GM20431 (cell line): ENCODE measurements at regions not wholly inside any gene's neighbourhood (a gene's known extent, or its start where the extent isn't known, plus 50 kb on each side); places are given as distances from the start of the nearest gene placed in this dataset.

Experiments
- in situ Hi-C: fragments of 300-500 bp; cut with MseI, MboI; formaldehyde crosslinking; loops from one replicate; pipeline ENCODE4 v1.15.0; 2020; ENCODE audit warnings: low sequenced_read_pairs; ENCODE audit not compliant: unreplicated experiment

DNA sequence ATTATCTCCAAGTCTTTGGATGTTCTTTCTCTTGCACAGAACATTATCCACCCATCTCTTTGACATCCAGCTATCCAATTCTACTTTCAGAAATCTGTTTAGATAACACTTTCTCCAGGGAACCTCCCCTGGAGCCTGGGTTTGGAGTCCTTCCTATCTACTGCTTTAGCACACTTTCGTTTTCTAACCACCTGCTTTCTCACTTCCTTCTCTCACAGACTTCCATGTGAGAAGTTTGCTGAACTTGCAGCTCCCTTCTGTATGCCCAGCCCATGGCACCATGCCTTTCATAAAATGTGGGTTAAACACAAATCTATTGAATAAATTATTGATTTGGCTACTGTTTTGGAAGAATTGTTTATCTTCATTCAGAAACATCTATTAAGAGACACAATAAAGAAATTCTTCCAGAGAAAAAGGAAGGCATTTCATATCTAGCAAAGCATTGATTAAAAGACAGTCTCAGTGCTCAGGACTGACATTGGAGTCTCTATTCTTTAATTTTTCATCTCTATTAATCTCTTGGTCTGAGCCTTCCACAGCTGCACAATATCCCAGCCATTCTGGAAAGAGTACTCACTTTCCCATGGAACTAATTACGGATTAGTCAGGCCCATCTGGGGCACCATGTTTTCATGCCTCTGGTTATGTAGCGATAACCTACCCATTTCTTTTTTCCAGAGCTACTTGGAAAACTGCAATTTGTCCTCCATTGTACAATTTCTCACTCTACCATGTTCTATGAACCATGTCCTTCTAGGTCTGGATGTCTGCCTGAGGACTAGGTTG is 1077.3 kb downstream of the SORCS3 start:
- in situ Hi-C loops: no loop called here

DNA sequence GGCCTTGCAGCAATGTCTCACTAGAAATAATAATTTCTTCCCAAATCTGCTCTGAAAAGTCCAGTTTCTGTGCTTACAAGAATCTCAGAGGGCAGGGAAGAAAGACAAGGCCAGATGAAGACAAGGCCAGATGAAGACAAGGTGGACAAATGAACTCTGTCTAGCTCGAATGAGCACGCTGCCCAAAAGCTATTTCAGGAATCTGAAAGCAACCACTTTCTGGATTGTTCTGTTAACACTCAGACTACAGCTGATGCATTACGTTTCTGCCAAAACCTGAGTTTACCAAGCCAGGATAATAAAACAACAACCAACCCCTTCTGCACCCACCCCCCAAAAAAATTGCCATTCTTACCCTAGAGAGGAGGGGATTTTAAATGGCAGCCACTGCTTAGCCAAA is 1073.6 kb downstream of the SORCS3 start:
- in situ Hi-C loops: no loop called here

DNA sequence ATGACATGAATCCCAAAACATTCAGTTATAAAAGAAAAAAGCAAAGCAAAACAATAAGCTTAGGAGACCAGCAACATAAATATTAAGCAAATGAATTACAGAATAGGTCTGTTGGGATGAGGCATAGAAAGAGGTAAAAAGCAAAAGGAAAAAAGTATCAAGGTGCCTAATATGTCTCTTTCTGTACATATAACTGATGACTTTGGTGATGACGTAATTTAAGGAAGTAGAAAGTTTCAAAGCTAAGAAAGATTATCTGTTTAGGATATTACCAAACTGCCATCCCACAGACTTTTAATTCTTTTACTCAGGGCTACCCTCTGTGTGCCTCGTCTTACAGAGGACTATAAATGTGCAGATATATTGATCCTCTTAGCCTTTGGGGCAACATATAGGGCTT is 1066.5 kb downstream of the SORCS3 start:
- in situ Hi-C loops: no loop called here

DNA sequence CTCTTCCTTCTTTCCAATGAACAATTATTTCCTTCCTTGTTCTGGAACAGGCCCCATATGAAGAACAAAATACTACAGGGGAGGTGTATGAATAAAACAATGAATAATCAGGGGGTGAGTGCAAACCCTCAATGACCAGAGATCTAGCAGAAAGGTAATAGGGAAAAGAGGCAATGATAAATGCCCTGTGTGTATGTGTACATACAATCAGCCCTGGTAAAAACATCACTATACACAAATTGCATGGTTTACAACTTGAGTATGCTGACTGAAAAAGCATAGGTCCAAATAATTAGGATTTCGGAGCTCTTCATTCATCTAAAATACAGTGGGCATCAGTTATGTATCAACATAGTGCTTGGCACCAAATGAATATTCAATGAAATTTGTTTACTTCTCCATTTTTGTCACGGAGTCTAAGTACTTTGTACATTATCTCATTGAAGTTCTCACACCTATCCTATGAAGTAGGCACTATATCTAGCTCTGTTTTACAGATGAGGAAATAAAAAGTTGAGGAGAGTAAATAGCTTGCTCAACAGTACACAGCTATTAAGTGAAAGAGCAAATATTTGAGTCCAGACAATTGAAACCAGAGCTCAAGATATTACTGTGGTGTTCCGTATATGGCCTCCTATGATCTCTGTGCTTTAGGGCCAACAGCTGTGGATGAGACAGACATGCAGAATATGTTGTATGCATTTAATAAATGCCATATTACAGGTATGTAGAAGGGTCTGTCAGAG is 1065.4 kb downstream of the SORCS3 start:
- in situ Hi-C loops: no loop called here

DNA sequence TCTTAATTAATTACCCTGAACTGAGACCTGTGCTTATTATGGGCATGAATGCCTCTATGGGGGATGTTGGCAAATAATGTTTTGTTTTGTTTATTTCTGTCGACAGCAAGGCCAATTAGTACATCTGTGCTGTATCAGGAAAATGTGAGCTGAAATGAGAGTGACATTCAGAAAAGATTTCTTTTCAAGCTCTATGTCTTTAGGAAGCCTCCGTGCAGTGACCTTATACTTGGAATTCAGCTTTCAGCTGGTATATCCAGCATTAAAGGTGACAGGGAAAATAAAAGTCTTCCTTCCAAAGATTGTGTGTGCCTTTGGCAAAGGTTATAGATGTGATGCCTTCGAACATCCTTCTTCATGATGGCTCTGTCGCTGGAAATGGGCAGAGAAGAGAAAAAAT is 1061.1 kb downstream of the SORCS3 start:
- in situ Hi-C loops: no loop called here

DNA sequence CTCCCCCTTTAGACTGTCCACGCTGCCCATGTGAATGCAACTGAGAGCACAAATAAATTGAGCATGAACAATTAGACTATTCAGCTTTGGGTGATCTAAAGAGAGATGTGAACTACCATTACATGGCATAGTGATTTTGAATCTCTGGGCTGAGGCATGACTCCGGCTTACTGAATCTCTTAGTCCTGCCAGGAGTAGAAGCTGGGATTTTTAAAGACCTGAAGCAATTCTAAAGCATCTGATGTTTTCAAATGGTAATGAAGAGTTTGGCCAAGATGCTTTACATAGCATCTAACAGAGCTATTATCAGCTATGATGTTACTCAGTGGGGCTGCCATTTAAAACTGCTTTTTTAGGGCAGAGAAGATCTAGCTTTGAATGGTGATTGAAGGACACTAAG is 1059.1 kb downstream of the SORCS3 start:
- in situ Hi-C loops: no loop called here

DNA sequence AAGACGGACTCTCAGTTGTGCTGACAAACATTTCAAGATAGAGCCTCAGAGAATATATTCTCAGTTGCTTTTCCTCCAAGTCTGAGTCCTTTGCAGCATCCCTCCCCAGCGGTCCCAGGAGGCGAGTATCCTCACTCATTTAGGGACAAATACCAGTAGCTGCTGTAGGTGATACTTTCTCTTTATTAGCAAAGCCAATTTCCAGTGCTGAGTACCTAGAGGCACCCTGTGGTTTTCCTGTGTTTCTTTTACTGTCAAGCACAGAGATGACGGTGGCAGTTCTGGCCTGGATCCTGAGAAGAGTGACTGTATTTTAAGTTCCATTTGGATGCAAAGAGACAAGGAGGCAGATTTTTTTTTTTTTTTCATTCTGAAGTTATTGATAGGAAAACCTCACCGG is 1058.4 kb downstream of the SORCS3 start:
- in situ Hi-C loops: no loop called here

DNA sequence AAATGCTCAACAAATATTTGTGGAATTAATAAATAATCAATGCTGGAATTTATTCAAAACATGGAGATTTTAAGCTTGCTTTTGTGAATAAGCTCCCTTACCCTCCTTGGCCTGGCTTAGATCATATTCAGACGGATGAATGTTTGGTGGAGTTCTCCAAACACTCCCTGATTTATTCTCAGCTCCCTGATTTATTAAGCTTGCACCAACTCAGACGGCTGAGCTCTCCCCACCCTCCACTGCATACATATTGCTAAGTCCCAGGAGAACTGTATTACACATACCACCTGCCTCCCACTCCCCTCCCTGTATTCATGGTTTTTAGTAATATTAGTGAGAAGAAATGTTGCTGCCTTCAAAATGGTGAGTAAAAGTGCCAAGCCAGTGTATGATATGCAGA is 1057.5 kb downstream of the SORCS3 start:
- in situ Hi-C loops: no loop called here

DNA sequence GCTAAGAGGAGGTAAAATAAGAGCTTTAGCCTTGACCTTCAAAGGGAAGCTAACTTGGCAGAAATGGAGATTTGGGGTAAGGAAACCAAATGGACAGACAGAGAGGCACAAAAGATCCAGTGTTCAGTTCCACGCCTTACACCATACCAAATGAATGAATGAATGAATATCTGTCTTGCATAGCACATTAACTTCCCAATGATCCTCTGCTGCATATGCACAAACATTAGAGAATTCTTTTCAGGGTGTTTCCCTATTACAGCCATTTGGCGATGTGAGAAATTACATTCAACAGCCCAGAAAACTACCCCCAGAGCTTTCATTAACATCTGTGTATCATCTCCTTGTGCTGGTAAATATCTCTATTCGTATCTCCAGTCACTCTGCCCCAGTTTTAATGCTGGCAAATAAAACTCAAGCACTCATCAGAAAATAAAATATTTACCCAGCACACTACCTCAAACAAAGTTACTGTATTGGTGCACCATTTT is 1056.2 kb downstream of the SORCS3 start:
- in situ Hi-C loops: no loop called here

DNA sequence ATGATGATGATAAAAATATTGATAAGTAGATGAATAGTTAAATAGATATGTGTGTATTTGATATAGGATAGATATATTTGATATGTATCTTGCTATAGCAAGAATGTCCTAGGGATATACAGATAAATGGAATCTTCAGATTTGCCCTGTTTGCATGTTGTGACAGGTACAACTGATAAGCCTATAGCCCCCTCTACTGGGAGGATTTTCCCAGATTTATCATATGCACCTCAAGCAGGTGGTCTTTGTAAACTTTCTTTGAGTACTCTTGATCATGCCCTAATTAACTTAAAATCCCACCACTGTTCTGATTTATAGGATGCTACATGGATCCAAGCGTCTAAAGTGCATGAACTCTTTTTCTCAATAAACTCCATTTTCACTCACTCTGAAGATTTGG is 1050.7 kb downstream of the SORCS3 start:
- in situ Hi-C loops: no loop called here

DNA sequence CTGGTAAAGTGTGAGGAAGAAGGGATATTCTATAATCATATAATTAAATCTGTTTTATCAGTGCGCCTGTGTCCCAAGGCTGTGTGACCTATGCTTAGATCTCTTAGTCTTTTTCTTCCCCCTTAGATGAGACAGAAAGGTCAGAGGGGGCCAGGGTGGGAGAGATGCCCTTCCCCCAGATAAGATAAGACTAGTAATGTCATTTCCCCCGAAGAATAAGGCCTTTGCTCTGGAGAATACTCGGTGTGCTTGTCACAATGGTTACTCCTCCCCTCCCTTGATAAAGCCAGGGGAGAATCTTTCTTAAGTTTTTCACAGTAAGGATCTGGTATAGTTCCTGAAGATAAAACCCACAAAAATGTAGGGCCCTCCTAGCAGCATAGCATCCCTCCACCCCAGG is 1041.8 kb downstream of the SORCS3 start:
- in situ Hi-C loops: no loop called here

DNA sequence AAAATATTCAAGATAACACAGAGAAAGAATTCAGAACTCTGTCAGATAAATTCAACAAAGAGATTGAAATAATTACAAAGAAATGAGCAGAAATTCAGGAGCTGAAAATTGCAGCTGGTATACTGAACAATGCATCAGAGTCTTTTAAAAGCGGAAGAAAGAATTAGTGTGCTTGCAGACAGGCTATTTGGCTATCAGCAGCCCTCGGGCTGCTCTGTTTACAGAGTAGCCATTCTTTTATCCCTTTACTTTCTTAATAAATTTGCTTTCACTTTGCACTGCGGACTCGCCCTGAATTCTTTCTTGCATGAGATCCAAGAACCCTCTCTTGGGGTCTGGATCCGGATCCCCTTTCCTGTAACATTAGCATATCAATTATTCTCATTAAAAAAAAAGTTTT is 1040.0 kb downstream of the SORCS3 start:
- in situ Hi-C loops: no loop called here

DNA sequence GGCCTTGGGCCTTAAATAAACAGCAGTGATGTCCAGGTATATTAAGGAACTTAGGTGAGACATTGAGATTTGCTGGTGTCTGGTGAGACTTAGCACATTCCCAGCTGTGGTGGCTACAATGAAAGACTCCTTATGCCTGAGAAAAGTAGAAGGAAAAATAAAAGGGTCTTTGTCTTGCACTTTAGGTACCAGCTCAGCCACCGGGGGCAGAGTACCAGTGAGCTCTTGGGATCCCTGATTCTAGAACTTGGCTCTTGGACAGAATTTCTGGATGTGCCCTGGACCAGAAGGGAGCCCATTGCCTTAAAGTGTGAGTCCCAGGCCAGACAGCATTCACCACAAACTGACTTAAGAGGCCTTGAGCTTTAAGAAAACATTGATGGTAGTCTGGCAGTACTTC is 1038.7 kb downstream of the SORCS3 start:
- in situ Hi-C loops: no loop called here

DNA sequence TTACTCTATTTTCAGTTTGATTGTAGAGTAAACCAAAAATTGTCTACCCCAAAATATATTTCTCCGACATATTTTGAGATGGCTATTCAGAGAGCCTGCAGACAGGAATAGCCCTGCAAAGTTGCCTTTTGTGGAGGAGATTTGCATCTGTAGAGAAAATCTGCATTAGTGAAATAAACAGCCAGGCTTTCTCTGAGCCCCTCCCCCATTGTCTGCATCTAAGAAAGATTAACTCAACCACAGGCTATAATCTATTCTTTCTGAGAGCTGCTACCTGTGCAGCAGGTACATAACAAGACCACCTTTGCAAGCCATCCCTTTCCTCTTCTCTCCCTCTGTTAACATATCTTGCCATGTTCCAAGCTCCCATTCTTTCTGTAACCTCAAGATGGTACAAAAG is 1034.2 kb downstream of the SORCS3 start:
- in situ Hi-C loops: no loop called here

DNA sequence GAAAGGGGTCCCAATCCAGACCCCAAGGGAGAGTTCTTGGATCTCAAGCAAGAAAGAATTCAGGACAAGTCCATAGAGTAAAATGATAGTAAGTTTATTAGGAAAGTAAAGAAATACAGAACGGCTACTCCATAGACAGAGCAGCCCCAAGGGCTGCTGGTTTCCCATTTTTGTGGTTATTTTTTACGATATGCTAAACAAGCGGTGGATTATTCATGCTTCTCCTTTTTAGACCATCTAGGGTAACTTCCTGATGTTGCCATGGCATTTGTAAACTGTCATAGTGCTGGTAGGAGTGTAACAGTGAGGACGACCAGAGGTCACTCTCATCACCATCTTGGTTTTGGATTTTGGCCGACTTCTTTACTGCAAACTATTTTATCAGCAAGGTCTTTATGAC is 1033.4 kb downstream of the SORCS3 start:
- in situ Hi-C loops: no loop called here

DNA sequence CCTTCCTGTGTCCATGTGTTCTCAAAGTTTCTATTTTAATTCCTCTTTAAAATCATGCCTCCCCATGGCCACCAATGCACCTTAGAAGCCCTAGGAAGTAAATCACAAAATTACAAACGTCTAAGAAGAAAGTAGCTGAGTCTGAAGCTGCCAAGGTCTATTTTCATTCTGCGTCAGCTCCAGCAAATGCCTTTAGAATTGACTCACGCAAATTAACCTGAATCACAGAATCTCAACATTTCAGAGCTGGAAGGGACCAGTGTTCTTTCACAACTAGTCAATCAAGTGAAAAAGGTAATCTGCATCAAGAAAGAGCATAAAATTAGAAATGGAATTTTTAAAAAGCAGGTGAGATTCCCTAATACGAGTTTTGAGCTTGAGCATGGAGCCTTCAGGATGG is 1017.6 kb downstream of the SORCS3 start:
- in situ Hi-C loops: no loop called here

DNA sequence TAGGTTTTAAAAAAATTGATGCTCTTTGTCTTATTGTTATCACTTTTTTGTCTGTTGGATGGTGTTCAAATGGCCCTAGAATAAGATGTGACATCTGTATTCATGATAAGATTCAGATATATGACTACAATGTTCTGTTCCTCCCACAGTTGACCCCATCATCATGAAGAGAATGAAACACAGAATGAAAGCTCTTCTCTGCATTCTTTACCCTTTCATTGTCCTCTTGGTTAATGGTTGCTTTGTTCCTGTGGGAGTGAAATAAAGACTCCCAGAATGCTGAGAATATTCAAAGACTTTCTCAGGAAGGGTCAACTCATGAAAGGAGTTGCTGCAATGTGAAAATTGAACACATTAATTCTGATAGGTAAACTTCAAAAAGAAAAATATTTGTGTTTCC is 1015.8 kb downstream of the SORCS3 start:
- in situ Hi-C loops: no loop called here

DNA sequence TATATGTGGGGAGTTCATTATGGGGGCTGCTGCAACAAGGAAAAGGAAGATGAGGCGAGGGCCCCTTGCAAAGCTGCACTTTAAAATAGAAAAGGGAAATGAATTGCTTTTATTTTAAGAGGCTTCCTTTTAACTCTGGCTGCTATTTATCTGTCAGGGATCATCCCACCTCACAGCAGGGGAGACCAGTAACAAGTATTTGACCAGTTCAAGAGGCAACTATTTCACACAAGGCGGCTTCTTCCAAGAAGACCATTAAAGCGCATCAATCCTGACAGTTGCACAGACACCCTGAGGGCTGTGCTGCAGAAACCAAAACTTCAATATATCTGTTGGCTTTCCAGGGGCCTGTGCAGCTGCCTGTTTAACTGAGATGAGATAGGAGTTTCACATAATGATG is 1009.2 kb downstream of the SORCS3 start:
- in situ Hi-C loops: no loop called here

DNA sequence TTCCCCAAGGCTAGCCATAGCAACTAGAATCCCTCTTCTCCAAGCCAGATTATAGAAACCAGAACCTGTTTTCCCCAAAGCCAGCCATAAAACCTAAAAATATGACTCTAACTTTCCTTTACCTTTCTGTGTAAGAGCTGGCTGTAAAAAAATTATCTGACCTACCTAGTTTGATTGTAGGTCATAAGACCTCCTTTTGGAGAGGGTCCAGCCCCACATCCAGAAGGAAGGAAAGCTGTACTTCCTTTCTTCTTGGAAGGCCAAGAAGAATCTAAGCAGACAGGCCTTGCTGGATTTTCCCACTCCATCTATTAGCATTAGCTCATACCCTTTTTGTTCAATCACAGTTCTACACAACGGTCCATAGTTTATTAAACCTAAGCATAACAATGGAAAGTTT is 1006.3 kb downstream of the SORCS3 start:
- in situ Hi-C loops: no loop called here

DNA sequence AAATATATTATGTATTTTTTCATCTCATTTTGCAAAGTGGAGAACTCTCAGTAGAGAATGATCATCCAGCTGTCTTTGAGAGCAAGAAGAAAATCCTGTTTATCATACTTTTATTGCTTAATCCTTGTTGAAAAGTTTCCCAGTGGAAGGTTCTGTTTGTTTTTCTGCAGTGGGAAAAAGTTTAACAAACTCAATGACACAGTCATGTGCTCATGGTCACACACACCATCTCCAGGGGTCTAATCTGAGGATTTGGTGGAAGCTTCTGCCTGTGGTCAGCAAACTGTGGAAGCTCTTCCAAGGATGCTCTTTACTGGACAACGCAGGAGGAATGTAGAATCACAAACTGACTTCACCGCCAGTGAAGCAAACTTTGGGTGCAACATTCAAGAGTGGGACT is 1003.9 kb downstream of the SORCS3 start:
- in situ Hi-C loops: no loop called here

DNA sequence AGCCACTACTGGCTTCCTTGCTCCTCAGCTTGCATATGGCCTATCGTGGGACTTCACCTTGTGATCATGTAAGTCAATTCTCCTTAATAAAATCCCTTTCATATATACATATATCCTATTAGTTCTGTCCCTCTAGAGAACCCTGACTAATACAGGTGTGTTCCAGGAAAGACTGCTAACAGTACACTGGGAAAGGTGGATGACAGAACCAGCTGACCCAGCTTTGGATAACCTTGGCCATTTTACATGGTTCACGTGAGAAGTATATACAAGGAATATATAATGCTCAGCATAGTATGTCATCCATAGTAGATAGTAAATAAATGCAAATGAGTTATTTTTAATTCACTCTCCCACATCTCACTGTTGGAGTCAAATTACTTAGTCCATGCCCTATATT is 1003.5 kb downstream of the SORCS3 start:
- in situ Hi-C loops: no loop called here

DNA sequence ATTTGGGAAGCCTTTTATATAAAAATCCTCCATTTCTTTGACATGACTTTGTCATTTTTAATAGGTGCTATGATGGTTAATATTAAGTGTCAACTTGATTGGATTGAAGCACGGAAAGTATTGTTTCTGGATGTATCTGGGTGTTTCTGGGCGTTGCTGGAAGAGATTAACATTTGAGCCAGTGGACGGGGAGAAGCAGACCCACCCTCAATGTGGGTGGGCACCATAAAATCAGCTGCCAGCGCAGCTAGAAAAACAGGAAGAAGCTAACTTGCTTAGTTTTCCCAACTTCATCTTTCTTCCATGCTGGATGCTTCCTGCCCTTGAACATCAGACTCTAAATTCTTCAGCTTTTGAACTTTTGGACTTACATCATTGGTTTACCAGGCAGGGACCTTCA is 1003.0 kb downstream of the SORCS3 start:
- in situ Hi-C loops: no loop called here
